NCI-H2029 treated with DMSO at 0.1 percent for 48 hours (cell line): ENCODE measurements at regions not wholly inside any gene's neighbourhood (a gene's known extent, or its start where the extent isn't known, plus 50 kb on each side); places are given as distances from the start of the nearest gene placed in this dataset.

Source experiments
- DNase-seq: peaks from one replicate; lab custom pipeline; 2025; lab: John Stamatoyannopoulos, UW

- no peak for DNase-seq
Measured at GRCh38 chr2:128726236-128726635, 407.6 kb upstream of the HS6ST1 start.

GRCh38 chr2:128726911-128727310 is 408.2 kb upstream of the HS6ST1 start:
- DNase-seq = no peak

GRCh38 chr2:128727404-128727803 is 408.7 kb upstream of the HS6ST1 start:
- DNase-seq = no peak

GRCh38 chr2:128727914-128728313 is 409.2 kb upstream of the HS6ST1 start:
- no peak for DNase-seq

GRCh38 chr2:128729051-128729450 is 410.4 kb upstream of the HS6ST1 start:
- DNase-seq = no peak

- no peak for DNase-seq
Measured at GRCh38 chr2:128731994-128732650, 413.5 kb upstream of the HS6ST1 start.

GRCh38 chr2:128732976-128733431 is 414.3 kb upstream of the HS6ST1 start:
- DNase-seq = no peak

GRCh38 chr2:128733450-128733849 is 414.8 kb upstream of the HS6ST1 start:
- DNase-seq = no peak

GRCh38 chr2:128734521-128735295 is 416.0 kb upstream of the HS6ST1 start:
- DNase-seq = no peak

- DNase-seq = no peak
Measured at GRCh38 chr2:128735296-128735960, 416.8 kb upstream of the HS6ST1 start.

GRCh38 chr2:128736046-128736688 is 417.5 kb upstream of the HS6ST1 start:
- DNase-seq = no peak

- DNase-seq = peak; percentile 23
Measured at GRCh38 chr2:128736689-128737545, 418.2 kb upstream of the HS6ST1 start.

- no peak for DNase-seq
Measured at GRCh38 chr2:128737546-128737826, 418.8 kb upstream of the HS6ST1 start.

GRCh38 chr2:128738446-128739110 is 419.9 kb upstream of the HS6ST1 start:
- no peak for DNase-seq

GRCh38 chr2:128742467-128742866 is 423.8 kb upstream of the HS6ST1 start:
- DNase-seq = no peak

- no peak for DNase-seq
Measured at GRCh38 chr2:128745946-128746345, 427.3 kb upstream of the HS6ST1 start.

GRCh38 chr2:128746356-128746755 is 427.7 kb upstream of the HS6ST1 start:
- no peak for DNase-seq

- no peak for DNase-seq
Measured at GRCh38 chr2:128748336-128748735, 429.7 kb upstream of the HS6ST1 start.

GRCh38 chr2:128748835-128749605 is 430.4 kb upstream of the HS6ST1 start:
- DNase-seq = no peak
